Activated CD8-positive, alpha-beta memory T cell treated with anti-CD3 and anti-CD28 coated beads, Interleukin-2, amount 50 U/mL, for 4 hours (primary cell): ENCODE measurements at regions not wholly inside any gene's neighbourhood (a gene's known extent, or its start where the extent isn't known, plus 50 kb on each side); places are given as distances from the start of the nearest gene placed in this dataset.
"Not testable (repeated sequence)": the region's sequence is repeated elsewhere in the genome, so short reads cannot be mapped to it uniquely, and the experiment has no call there.

Source experiments
- DNase-seq: peaks from one replicate; pipeline ENCODE4 v3.0.0-alpha.2; 2020

GRCh38 chr6:130494729-130495128 lies 128.9 kb downstream of the TMEM200A start:
- DNase-seq = no peak

GRCh38 chr6:130500693-130501092 lies 134.9 kb downstream of the TMEM200A start:
- DNase-seq = no peak

GRCh38 chr6:130503146-130503545 lies 137.3 kb downstream of the TMEM200A start:
- no peak for DNase-seq

- DNase-seq = no peak
Measured at GRCh38 chr6:130505808-130506598, 140.2 kb downstream of the TMEM200A start.

GRCh38 chr6:130507005-130507665 lies 141.3 kb downstream of the TMEM200A start:
- DNase-seq = not testable (repeated sequence)

GRCh38 chr6:130507666-130508028 lies 141.8 kb downstream of the TMEM200A start:
- no peak for DNase-seq

GRCh38 chr6:130513770-130514169 lies 148.0 kb downstream of the TMEM200A start:
- DNase-seq = no peak

- DNase-seq = no peak
Measured at GRCh38 chr6:130514712-130515111, 148.9 kb downstream of the TMEM200A start.

- no peak for DNase-seq
Measured at GRCh38 chr6:130515306-130515705, 149.5 kb downstream of the TMEM200A start.

- DNase-seq = no peak
Measured at GRCh38 chr6:130516604-130517003, 150.8 kb downstream of the TMEM200A start.

- no peak for DNase-seq
Measured at GRCh38 chr6:130517444-130517931, 151.7 kb downstream of the TMEM200A start.

- DNase-seq = no peak
Measured at GRCh38 chr6:130518588-130518987, 152.8 kb downstream of the TMEM200A start.

- DNase-seq = no peak
Measured at GRCh38 chr6:130520221-130520620, 154.4 kb downstream of the TMEM200A start.

- no peak for DNase-seq
Measured at GRCh38 chr6:130520801-130521200, 155.0 kb downstream of the TMEM200A start.

GRCh38 chr6:130524552-130524951 lies 158.7 kb downstream of the TMEM200A start:
- no peak for DNase-seq

- DNase-seq = no peak
Measured at GRCh38 chr6:130525408-130525807, 159.6 kb downstream of the TMEM200A start.

- no peak for DNase-seq
Measured at GRCh38 chr6:130526466-130526865, 160.6 kb downstream of the TMEM200A start.

- no peak for DNase-seq
Measured at GRCh38 chr6:130527173-130527572, 161.4 kb downstream of the TMEM200A start.

GRCh38 chr6:130529569-130530149 lies 163.8 kb downstream of the TMEM200A start:
- DNase-seq = no peak

GRCh38 chr6:130534627-130535026 lies 168.8 kb downstream of the TMEM200A start:
- DNase-seq = no peak

GRCh38 chr6:130535242-130535641 lies 169.4 kb downstream of the TMEM200A start:
- DNase-seq = no peak

- DNase-seq = no peak
Measured at GRCh38 chr6:130537447-130537846, 171.6 kb downstream of the TMEM200A start.

GRCh38 chr6:130547723-130548122 lies 181.9 kb downstream of the TMEM200A start:
- DNase-seq = no peak
